OCI-LY7 (cell line): ENCODE measurements at regions not wholly inside any gene's neighbourhood (a gene's known extent, or its start where the extent isn't known, plus 50 kb on each side); places are given as distances from the start of the nearest gene placed in this dataset.

Experiments
- CTCF ChIP-seq: fragments of 200-600 bp; sonication (generic); conservative IDR thresholded peaks from 2 replicates; pipeline ENCODE4 v1.5.1; 2014; ENCODE audit warnings: mild to moderate bottlenecking, antibody characterized with exemption, low read length, moderate library complexity, mixed read lengths
- EZH2phosphoT487 ChIP-seq: fragments of 200-600 bp; sonication (generic); IDR thresholded peaks from 2 replicates; pipeline ENCODE4 v1.6.1; 2018; ENCODE audit warnings: low read depth, borderline replicate concordance, mild to moderate bottlenecking, mixed run types, antibody characterized with exemption, low read length, moderate library complexity, mixed read lengths

GRCh38 chr12:131618303-131618658 is 92.6 kb upstream of the SFSWAP start:
- TF ChIP-seq CTCF (no peak), EZH2phosphoT487 (no peak)
